ENCODE measurements at regions not wholly inside any gene's neighbourhood (a gene's known extent, or its start where the extent isn't known, plus 50 kb on each side); places are given as distances from the start of the nearest gene placed in this dataset.

DNA sequence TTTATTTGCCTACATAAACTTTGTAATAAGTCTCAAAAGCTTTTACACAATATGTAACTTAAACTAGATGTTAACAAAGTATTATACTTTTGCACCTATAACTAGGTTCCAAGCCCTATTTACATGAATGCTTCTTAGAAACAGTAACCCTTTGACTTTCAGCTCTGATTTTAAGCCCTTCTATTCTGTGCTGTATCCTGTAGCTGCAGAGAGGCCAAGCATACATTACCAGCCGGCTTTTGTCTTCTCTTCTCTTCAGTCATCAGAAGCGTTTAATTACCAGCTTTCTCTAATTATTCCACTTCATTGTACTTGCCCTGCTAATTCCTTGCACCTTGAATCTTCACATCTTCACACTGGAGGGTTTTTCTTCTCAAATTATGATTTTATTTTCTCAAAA is 403.1 kb downstream of the PDGFC start:
- H3K4me1 ChIP-seq (ENCODE audit: control insufficient read depth in 1 of 2, insufficient read depth in 2 of 2, low read length in 2 of 2) = no peaks in the 10 kb centered on the region
- no peaks in the 10 kb centered on the region for H3K27me3 ChIP-seq (ENCODE audit: insufficient read depth, low read length)
- H3K9ac ChIP-seq (ENCODE audit: low read length) = no peak overlapping the region
- ChIA-PET POLR2A (no interaction called here), RAD21 (ENCODE audit: low non-redundant PET in 1 of 2, low total read pairs in 2 of 2, uncharacterized antibody in 2 of 2, unreplicated experiment in 2 of 2) (no interaction called here), CTCF (no interaction called here)
- ATAC-seq (no peak), DNase-seq (ENCODE audit: low read depth, low spot score) (no peak)
- no peak overlapping the region for H3K4me2 ChIP-seq (ENCODE audit: low read length)
- no peaks in the 10 kb centered on the region for H3K9me3 ChIP-seq (ENCODE audit: control insufficient read depth in 1 of 2, insufficient read depth in 1 of 2, low read depth in 1 of 2, low read length in 2 of 2)
- intact Hi-C loops (cut with micrococcal nuclease) = no loop called here
- H2AFZ ChIP-seq (ENCODE audit: low read depth, low read length, poor library complexity, severe bottlenecking) = no peak overlapping the region
- TF ChIP-seq EGR1 (IDR thresholded peaks at IDR 0.05; ENCODE audit: low read depth) (no peak), SP1 (IDR thresholded peaks at IDR 0.05; ENCODE audit: low read depth) (no peak), ZFX (IDR thresholded peaks at IDR 0.05) (no peak), RAD21 (IDR thresholded peaks at IDR 0.05; ENCODE audit: low read depth) (no peak), EZH2phosphoT487 (IDR thresholded peaks at IDR 0.05; ENCODE audit: borderline replicate concordance) (no peak), SRF (IDR thresholded peaks at IDR 0.05; ENCODE audit: low read depth) (no peak), TCF7L2 (IDR thresholded peaks at IDR 0.05; ENCODE audit: borderline replicate concordance, extremely low read depth, insufficient read depth, insufficient read length) (no peak), JUND (IDR thresholded peaks at IDR 0.05) (no peak), CEBPB (IDR thresholded peaks at IDR 0.05; ENCODE audit: low read depth) (no peak), SIN3A (IDR thresholded peaks at IDR 0.05; ENCODE audit: low read depth) (no peak), ZNF274 (IDR thresholded peaks at IDR 0.05; ENCODE audit: low read depth, low read length) (no peak), REST (IDR thresholded peaks at IDR 0.05; ENCODE audit: low read depth) (no peak), YY1 (IDR thresholded peaks at IDR 0.05; ENCODE audit: extremely low read depth, insufficient replicate concordance, low read depth, low read length) (no peak)
- TF ChIP-seq, protein P1, sequence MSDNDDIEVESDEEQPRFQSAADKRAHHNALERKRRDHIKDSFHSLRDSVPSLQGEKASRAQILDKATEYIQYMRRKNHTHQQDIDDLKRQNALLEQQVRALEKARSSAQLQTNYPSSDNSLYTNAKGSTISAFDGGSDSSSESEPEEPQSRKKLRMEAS (IDR thresholded peaks at IDR 0.05) = no peak
- TF ChIP-seq, protein P2, sequence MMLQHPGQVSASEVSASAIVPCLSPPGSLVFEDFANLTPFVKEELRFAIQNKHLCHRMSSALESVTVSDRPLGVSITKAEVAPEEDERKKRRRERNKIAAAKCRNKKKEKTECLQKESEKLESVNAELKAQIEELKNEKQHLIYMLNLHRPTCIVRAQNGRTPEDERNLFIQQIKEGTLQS (IDR thresholded peaks at IDR 0.05) = no peak
- no peaks in the 10 kb centered on the region for H3K9me2 ChIP-seq (ENCODE audit: insufficient read depth)
- no peaks in the 10 kb centered on the region for H3K79me2 ChIP-seq (ENCODE audit: insufficient read depth, low read length)
- no peaks in the 10 kb centered on the region for H4K20me1 ChIP-seq (ENCODE audit: insufficient read depth)
- H3K4me3 ChIP-seq (replicated peaks in 1 of 2; ENCODE audit: low read depth in 1 of 2, low read length in 2 of 2) = no peak overlapping the region
- H3K27ac ChIP-seq (ENCODE audit: low read depth, low read length) = no peak overlapping the region
- no peaks in the 10 kb centered on the region for H3K36me3 ChIP-seq (ENCODE audit: control insufficient read depth in 1 of 2, insufficient read depth in 2 of 2, low read length in 2 of 2)
- no TSS peak for BruUV-seq (replicated peaks)

Data from HCT116 (cell line).